HG03066 (cell line): ENCODE measurements at regions not wholly inside any gene's neighbourhood (a gene's known extent, or its start where the extent isn't known, plus 50 kb on each side); places are given as distances from the start of the nearest gene placed in this dataset.
"Not testable (repeated sequence)": the region's sequence is repeated elsewhere in the genome, so short reads cannot be mapped to it uniquely, and the experiment has no call there.

Source experiments
- ATAC-seq: cut with Tn5 transposase; IDR thresholded peaks from one replicate; pipeline ENCODE4 v1.9.1; 2021; ENCODE audit warnings: low read depth; ENCODE audit not compliant: unreplicated experiment

DNA sequence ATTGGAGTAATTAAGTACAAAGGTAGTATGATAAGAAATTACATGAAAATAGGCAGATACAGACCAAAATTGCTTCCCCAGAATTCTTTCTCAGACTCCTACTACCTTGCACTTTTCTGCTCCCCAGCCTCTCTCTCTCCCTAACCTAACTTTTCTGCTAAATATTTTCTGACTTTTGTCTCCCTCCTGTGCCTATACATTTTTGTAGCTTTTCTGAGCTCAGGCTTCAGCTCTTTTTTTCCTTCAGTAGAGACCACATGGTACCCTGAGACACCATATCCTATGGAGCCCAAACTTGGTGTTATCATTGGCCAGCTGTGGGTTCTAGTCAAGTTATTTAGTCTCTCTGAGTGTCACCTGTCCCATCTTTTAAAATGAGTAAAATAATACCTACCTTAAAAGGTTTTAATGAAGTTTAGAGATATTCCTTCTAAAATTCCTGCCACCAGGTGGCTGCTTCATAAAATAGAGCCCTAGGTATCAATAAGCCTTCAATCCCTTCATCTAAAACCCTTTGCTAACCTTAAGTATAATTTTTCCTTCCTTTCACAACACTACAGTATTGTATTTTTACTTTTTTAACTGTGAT lies 237.6 kb upstream of the DUSP10 start:
- no peak for ATAC-seq

DNA sequence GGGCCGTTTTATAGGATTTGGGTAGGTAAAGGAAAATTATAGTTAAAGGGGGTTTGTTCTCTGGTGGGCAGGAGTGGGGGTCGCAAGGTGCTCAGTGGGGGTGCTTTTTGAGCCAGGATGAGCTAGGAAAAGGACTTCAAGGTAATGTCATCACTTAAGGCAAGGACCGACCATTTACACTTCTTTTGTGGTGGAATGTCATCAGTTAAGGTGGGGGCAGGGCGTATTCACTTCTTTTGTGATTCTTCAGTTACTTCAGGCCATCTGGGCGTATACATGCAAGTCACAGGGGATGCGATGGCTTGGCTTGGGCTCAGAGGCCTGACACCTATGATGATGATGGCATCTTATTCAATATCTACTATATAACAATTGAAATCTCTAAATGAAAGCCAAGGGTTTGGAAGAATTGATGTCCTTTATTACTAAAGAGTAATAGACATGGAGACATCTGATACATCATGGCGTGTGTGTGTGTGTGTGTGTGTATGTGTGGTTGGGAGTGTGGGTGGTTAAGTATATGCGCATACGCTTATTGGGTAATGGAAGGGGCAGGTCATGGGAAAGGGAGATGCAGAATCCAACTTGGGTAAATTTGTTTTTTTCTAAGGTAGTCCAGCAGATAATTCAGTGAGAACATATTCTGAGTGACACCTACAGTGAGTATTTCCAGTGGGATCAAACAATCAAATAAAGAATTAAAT lies 236.9 kb upstream of the DUSP10 start:
- ATAC-seq: not testable (repeated sequence)

DNA sequence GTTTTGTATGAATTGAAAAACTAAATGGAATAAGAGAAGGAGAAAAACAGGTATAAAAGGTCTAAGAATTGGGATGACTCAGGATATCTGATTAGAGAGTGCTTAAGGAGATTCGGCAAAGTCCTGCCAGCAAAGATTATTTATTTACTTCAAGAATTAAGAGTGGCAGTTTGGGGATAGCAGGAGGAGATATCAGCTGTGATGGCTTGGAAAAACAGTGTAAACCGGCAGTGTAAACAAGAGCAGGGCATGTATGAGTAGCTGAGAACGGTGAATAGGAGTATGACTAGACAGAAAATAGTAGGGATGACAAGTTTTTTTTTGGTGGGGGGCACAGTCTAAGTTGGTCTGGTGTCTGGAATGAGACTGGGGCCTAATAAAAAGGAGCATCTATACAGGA lies 231.9 kb upstream of the DUSP10 start:
- not testable (repeated sequence) for ATAC-seq

DNA sequence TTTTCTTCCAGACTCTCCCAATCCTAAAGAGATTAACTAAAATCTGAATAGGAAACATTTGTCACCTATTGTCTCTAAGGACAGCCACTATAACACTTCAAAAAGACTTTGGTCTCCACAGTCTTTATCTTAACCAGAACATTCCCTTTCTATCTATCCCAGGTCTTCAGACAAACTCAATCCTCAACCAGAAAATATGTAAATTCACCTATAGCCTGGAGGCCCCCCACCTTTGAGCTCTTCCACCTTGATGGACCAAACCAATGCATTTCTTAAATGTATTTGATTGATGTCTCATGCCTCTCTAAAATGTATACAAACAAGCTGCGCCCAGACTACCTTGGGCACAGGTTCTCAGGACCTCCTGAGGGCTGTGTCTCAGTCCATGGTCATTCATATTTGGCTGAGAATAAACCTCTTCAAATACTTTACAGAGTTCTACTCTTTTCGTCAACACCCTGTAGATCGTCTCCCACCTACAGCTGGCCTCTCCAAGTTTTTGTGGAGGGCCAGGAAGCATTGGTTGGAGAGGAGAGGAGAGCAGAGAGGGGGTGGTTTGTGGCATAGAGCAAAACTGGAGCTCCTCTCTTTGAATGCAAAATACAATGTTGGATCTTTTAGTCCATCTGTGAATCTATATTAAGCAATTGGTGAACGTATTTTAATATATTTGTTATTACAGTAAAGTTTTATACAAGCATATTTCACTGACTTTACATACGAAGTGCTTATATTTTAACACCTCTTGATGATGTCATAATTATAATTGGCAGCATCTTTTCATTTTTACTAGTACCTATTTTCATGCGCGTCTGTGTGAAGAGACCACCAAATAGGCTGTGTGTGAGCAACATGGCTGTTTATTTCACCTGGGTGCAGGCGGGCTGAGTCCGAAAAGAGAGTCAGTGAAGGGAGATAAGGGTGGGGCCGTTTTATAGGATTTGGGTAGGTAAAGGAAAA lies 230.7 kb upstream of the DUSP10 start:
- ATAC-seq: no peak

DNA sequence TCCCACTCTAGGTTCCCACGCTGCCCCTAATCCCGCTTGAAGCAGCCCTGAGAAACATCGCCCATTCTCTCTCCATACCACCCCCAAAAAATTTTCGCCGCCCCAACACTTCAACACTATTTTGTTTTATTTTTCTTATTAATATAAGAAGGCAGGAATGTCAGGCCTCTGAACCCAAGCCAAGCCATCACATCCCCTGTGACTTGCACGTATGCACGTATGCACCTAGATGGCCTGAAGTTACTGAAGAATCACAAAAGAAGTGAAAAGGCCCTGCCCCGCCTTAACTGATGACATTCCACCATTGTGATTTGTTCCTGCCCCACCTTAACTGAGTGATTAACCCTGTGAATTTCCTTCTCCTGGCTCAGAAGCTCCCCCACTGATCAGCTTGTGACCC lies 229.1 kb upstream of the DUSP10 start:
- not testable (repeated sequence) for ATAC-seq

DNA sequence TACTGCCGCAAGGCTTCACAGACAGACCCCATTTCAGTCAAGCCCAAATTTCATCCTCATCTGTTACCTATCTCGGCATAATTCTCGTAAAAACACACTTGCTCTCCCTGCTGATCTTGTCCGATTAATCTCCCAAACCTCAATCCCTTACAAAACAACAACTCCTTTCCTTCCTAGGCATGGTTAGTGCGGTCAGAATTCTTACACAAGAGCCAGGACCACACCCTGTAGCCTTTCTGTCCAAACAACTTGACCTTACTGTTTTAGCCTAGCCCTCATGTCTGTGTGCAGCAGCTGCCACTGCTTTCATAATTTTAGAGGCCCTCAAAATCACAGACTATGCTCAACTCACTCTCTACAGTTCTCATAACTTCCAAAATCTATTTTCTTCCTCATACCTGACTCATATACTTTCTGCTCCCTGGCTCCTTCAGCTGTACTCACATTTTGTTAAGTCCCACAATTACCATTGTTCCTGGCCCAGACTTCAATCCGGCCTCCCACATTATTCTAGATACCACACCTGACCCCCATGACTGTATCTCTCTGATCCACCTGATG lies 227.5 kb upstream of the DUSP10 start:
- ATAC-seq: not testable (repeated sequence)

DNA sequence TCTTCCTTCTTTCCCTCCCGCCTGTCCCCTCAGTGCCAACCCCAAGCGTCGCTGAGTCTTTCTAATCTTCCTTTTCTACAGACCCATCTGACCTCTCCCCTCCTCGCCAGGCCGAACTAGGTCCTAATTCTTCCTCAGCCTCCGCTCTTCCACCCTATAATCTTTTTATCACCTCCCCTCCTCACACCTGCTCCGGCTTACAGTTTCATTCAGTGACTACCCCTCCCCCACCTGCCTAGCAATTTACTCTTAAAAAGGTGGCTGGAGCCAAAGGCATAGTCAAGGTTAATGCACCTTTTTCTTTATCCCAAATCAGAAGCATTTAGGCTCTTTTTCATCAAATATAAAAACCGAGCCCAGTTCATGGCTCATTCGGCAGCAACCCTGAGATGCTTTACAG lies 225.6 kb upstream of the DUSP10 start:
- not testable (repeated sequence) for ATAC-seq

DNA sequence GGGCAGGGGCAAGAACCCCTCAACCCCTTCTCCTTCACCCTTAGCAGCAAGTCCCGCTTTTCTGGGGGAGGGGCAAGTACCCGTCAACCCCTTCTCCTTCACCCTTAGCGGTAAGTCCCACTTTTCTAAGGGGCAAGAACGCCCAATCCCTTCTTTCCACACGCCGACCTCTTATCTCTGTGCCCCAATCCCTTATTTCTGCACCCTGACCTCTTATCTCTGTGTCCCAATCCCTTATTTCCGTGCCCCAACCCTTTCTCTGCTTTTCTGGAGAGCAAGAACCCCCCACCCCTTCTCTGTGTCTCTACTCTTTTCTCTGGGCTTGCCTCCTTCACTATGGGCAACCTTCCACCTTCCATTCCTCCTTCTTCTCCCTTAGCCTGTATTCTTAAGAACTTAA lies 225.0 kb upstream of the DUSP10 start:
- ATAC-seq: not testable (repeated sequence)

DNA sequence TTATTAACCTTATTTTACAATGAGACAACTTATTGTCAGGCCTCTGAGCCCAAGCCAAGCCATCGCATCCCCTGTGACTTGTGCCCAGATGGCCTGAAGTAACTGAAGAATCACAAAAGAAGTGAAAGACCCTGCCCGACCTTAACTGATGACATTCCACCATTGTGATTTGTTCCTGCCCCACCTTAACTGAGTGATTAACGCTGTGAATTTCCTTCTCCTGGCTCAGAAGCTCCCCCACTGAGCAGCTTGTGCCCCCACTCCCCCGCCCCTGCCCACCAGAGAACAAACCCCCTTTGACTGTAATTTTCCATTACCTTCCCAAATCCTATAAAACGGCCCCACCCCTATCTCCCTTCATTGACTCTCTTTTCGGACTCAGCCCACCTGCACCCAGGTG lies 224.0 kb upstream of the DUSP10 start:
- ATAC-seq: not testable (repeated sequence)

DNA sequence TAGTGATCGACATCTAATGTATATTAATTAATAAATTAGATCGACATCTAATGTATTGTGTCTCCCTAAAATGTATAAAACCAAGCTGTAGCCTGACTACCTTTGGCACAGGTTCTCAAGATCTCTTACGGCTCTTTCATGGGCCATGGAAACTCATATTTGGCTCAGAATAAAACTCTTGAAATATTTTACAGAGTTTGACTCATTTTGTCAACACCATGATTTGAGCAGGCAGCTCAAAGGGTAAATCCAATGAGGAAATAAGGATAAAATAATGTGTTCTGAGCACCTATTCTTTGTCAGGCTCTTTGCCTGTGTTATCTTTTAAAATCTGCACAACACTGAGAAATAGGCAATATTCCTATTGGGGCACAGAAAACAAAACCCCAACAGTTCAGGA lies 223.4 kb upstream of the DUSP10 start:
- no peak for ATAC-seq

DNA sequence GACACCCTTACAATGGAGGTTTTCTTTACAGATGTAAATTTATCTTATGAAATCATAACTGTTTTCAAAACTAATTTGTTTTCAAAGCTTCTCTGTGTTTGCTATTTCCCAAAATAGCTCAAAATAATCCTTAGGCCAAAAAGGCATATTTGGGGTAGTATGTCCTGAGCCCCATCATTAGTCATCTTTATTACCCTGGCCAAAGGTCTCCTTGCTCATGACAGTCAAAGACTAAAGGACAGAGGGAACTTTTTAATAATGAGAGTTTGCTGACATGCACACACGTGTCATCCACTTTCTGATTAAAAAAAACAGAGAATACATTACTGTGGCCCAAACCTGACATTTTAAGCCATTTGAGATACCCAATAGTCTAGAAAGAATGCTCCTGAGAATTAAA lies 221.9 kb upstream of the DUSP10 start:
- ATAC-seq: no peak

DNA sequence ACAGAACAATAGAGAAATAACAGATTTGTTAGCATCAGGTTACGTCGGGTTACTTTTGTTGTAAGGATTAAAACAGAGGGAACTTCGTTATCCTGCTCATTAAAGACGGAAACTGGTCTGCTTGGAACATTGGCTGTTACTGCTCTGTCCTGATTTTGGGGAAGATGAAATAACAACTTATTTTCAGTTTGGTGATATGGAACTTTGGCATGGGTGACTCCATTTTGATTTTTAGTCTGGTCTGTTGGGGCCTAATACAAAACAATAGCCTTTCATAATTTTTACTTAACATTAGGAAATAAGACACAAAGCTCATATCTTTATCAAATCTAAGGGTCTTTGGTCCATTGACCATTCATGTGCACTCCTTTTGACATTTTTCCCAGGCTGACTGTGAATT lies 220.5 kb upstream of the DUSP10 start:
- ATAC-seq: no peak

DNA sequence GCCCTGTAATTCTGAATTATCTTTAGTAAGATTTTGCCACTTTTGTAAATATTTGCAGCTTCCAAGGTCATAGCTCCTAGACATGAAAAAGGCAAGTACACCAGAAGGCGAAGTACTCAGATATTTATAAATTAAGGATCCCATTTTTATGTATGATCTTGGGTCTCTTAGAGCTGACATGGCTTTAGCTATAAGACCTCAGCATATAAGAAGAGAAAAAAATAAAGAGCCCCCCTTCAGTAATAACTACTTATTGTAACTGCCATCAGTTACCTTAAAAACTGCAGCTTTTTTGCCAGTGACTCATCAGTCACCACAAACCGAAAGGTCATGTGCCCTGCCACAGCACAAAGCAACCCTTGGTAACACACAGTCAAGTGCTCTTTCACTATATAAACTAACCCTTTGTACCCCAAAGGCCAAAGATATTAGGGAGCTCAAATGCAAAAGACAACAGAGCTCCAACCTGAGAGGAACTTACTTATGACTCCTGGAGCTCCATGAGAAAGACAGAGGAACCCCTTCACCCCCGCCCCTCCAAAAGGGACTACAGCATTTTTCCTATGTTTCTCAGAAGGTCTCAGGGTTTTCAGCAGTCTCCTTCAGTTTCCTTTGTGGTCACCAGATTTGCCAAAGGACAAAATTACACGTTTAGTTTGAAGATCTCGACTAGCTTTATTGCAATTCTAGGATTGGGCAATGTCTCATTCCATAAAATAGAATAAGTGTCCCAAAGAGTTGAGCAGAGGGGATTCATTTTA lies 219.8 kb upstream of the DUSP10 start:
- peak; percentile 91 for ATAC-seq

DNA sequence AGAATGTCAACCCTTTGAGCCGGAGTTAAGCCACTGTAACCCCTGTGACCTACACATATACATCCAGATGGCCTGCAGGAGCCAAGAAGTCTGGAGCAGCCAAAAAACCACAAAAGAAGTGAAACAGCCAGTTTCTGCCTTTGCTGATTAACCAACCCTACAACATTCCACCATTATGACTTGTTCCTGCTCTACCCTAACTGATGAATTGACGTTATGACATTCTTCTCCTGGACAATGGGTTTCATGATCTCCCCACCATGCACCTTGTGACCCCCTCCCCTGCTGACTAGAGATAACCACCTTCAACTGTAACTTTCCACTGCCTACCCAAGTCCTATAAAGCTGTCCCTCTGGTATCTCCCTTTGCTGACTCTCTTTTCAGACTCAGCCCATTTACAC lies 216.3 kb upstream of the DUSP10 start:
- ATAC-seq: not testable (repeated sequence)

DNA sequence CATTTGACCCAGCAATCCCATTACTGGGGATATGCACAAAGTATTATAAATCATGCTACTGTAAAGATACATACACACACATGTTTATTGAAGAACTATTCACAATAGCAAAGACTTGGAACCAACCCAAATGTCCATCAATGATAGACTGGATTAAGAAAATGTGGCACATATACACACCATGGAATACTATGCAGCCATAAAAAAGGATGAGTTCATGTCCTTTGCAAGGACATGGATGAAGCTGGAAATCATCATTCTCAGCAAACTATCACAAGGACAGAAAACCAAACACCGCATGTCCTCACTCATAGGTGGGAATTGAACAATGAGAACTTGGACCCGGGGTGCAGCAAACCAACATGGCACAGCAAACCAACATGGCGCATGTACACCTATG lies 215.5 kb upstream of the DUSP10 start:
- not testable (repeated sequence) for ATAC-seq

DNA sequence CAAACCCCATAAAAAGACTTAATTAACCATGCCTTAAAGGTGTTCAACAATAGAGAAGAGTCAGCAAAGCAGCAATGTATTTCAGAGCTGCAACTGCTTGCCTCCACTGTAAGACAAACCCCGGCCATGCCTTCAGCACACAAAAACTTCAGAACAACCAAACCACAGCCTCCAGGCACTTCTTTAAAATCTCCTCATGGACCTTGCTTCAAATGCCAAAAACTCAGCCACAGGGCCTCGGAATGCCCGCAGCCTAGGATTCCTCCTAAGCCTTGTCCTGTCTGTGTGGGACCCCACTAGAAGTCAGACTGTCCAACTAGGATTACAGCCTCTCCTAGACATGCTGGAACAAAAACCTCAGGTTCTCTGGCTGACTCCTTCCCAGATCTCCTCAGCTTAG lies 208.1 kb upstream of the DUSP10 start:
- no peak for ATAC-seq

DNA sequence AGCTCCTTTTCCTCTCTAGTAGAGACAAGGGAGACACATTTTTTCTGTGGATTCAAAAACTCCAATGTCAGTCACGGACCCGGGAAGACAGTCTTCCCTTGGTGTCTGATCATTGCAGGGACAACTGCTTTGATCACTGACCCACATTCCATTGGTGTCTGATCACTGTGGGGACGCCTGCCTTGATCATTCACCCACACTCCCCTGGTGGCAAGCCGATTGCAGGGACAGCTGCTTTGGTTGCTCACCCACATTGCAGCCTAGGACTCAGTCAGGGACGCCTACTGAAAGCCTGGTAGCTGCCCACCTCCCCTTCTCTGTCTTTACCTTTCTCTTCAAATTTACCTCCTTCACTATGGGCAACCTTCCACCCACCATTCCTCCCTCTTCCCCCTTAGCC lies 206.6 kb upstream of the DUSP10 start:
- no peak for ATAC-seq

DNA sequence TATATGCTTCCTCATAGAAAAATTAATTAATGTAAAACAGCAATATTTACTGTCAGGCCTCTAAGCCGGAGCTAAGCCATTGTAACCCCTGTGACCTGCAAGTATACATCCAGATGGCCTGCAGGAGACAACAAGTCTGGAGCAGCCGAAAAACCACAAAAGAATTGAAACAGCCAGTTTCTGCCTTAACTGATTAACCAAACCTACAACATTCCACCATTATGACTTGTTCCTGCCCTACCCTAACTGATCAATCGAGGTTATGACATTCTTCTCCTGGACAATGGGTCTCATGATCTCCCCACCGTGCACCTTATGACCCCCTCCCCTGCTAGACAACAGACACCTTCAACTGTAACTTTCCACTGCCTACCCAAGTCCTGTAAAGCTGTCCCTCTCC lies 205.8 kb upstream of the DUSP10 start:
- no peak for ATAC-seq

DNA sequence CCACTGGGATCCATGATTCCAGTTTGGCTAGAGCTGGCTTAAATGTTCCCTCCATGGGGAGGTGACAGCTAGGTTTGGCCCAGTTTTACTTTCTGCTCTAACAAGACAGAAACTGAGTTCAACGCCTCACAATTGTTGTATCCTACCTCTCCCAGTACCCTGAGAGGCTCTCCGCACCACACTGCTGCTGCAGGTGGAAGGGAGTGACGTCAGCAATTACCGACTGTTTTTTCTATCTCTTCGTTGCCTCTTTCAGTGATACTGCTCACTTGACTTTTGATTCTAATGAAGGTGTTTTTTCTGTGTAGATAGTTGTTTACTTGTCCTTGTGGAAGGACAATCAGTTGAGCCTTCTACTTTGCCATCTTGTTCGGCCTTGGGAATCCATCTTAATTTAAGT lies 204.9 kb upstream of the DUSP10 start:
- no peak for ATAC-seq

DNA sequence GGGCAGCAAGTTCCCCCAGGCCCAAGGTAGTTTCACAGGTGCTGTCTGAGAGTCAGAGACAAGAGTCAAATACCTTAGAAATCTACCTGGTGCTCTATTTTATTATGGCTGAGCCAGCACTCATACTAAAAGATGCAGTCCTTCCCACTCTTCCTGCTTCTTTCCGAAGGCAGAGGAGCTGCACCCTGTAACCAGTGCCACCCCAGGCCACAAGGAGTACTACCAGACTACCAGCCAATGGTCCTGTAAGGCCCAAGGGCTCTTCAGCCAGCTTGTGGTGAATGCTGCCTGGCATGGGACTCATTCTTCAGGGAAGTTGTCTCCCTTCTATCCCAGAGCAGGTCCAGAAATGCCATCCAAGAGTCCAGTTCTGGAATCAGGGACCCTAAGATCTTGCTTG lies 203.8 kb upstream of the DUSP10 start:
- no peak for ATAC-seq
